Mucosa of descending colon (tissue), 3 donors: ENCODE measurements at regions not wholly inside any gene's neighbourhood (a gene's known extent, or its start where the extent isn't known, plus 50 kb on each side); places are given as distances from the start of the nearest gene placed in this dataset.

Experiments
- ATAC-seq: fragments of 200-7000 bp; cut with Tn5 transposase; one replicate; pipeline ENCODE4 v1.9.1; 2020; ENCODE audit warnings: mild to moderate bottlenecking, moderate library complexity
- DNase-seq, 3 donors: peaks; one replicate each; pipeline ENCODE4 v3.0.0-alpha.2; 2020
- H3K36me3 ChIP-seq: fragments of 200-600 bp; one replicate; pipeline ENCODE4 v1.8.0; 2021; ENCODE audit warnings: low read depth, mild to moderate bottlenecking
- H3K4me1 ChIP-seq: fragments of 200-600 bp; one replicate; pipeline ENCODE4 v1.8.0; 2021; ENCODE audit warnings: low read depth, mild to moderate bottlenecking
- H3K4me3 ChIP-seq: fragments of 200-600 bp; one replicate; pipeline ENCODE4 v1.8.0; 2021; ENCODE audit warnings: mild to moderate bottlenecking
- H3K9me3 ChIP-seq: fragments of 200-600 bp; one replicate; pipeline ENCODE4 v1.8.0; 2021; ENCODE audit warnings: mild to moderate bottlenecking
- intact Hi-C, 2 donors: fragments of 100-400 bp; cut with DNase I in 1 of 2; cut with micrococcal nuclease in 1 of 2; formaldehyde crosslinking; loops; one replicate each; pipeline versions ENCODE4 v1.11.0 to v1.11.1; 2022; cut with DNase I, micrococcal nuclease
- TF ChIP-seq, protein P1 (sequence below): fragments of 200-600 bp; IDR thresholded peaks from one replicate; pipeline ENCODE4 v1.8.0; 2022; ENCODE audit warnings: antibody characterized with exemption, mild to moderate bottlenecking
- donor health status: DM: no; HTN: no; CAD: no; lungs with moderate emphysema.
- donor health status: DM: no; HTN: no; CAD: no.
- donor health status: DM: no; HTN: yes; CAD: no.

GRCh38 chr12:61916831-61917230, 343.4 kb upstream of the USP15 start:
- H3K4me3 ChIP-seq = no peak overlapping the region

DNA sequence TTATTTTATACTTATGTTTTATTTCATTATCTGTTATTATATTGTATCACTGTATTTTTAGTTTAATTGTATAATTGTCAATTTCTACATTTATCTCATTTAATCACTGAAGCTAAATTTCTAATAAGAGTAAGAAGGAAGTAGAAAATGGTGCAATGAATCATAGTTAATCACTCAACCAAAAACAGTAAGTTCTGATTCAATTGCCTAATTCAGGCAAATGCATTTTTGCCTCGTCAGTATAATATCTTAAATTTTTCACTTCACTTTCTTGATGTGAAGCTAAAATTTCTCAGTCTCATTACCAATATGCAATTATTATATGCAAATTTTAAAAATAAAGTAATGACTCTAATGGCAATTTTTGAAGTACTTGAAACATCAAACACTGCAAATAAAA, 340.5 kb upstream of the USP15 start:
- DNase-seq (no peak), ATAC-seq (no peak)
- no peaks in the 10 kb centered on the region for H3K4me1 ChIP-seq
- H3K9me3 ChIP-seq = peaks cover 38% of the 10 kb centered on the region
- H3K36me3 ChIP-seq = no peaks in the 10 kb centered on the region
- TF ChIP-seq, protein P1, sequence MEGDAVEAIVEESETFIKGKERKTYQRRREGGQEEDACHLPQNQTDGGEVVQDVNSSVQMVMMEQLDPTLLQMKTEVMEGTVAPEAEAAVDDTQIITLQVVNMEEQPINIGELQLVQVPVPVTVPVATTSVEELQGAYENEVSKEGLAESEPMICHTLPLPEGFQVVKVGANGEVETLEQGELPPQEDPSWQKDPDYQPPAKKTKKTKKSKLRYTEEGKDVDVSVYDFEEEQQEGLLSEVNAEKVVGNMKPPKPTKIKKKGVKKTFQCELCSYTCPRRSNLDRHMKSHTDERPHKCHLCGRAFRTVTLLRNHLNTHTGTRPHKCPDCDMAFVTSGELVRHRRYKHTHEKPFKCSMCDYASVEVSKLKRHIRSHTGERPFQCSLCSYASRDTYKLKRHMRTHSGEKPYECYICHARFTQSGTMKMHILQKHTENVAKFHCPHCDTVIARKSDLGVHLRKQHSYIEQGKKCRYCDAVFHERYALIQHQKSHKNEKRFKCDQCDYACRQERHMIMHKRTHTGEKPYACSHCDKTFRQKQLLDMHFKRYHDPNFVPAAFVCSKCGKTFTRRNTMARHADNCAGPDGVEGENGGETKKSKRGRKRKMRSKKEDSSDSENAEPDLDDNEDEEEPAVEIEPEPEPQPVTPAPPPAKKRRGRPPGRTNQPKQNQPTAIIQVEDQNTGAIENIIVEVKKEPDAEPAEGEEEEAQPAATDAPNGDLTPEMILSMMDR = no peak
- intact Hi-C loops = no loop called here
- H3K4me3 ChIP-seq = no peak overlapping the region

More at GRCh38 chr12:61916831-61917230, 343.4 kb upstream of the USP15 start:
- no peaks in the 10 kb centered on the region for H3K36me3 ChIP-seq
- peaks cover 35% of the 10 kb centered on the region for H3K9me3 ChIP-seq
- no peak for ATAC-seq
- H3K4me1 ChIP-seq = no peaks in the 10 kb centered on the region
- DNase-seq = no peak
- intact Hi-C loops = no loop called here
- TF ChIP-seq, protein P1 = no peak

DNA sequence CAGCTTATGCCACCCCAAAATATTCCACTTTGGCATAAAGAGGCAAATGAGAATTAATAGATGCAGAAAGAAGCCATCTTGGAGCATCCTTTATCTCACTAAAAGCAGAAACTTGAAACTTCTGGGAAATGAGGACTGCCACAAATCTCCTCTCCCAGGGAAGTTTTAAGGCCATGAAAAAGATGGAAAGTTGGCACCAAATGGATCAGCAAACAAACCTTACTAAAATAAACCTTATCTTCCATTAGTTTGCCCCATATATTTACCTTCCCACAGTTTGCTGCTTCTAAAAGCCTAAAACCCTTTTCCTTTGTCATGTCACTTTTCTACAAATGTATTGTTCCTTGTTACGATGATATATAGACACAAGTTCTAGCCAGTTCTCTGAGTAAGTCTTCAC, 340.0 kb upstream of the USP15 start:
- DNase-seq (no peak), ATAC-seq (no peak)
- no peaks in the 10 kb centered on the region for H3K36me3 ChIP-seq
- H3K4me1 ChIP-seq = no peaks in the 10 kb centered on the region
- H3K4me3 ChIP-seq = no peak overlapping the region
- intact Hi-C loops = no loop called here
- TF ChIP-seq, protein P1 = no peak
- peaks cover 40% of the 10 kb centered on the region for H3K9me3 ChIP-seq

GRCh38 chr12:61923152-61923551, 337.1 kb upstream of the USP15 start:
- Histone ChIP-seq H3K4me3 (no peak overlapping the region), H3K9me3 (peaks cover 50% of the 10 kb centered on the region), H3K36me3 (no peaks in the 10 kb centered on the region), H3K4me1 (no peaks in the 10 kb centered on the region)
- DNase-seq = no peak
- intact Hi-C loops = no loop called here
- ATAC-seq = no peak
- TF ChIP-seq, protein P1 = no peak

DNA sequence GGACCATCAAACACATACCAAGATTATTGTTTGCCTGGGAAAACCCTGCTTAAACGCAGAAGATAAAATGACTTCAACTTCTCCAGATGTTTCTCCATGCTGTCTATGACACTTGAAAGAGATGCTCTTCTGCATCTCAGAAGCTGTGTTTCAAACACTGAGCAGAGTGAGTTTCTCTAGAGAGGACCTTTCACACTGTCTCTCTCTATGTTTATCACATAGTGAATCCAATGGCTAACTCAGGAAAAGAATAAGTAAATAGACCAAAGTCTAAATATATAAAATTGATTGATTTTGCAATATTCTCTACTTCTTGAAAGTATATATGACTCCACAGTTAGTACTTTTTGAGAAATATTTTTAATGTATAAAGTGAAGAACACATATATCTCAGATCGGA, 325.6 kb upstream of the USP15 start:
- H3K9me3 ChIP-seq = peaks cover 8% of the 10 kb centered on the region
- H3K4me3 ChIP-seq = no peak overlapping the region
- TF ChIP-seq, protein P1 = no peak
- intact Hi-C loops = no loop called here
- DNase-seq (no peak), ATAC-seq (no peak)
- no peaks in the 10 kb centered on the region for H3K36me3 ChIP-seq
- no peaks in the 10 kb centered on the region for H3K4me1 ChIP-seq

DNA sequence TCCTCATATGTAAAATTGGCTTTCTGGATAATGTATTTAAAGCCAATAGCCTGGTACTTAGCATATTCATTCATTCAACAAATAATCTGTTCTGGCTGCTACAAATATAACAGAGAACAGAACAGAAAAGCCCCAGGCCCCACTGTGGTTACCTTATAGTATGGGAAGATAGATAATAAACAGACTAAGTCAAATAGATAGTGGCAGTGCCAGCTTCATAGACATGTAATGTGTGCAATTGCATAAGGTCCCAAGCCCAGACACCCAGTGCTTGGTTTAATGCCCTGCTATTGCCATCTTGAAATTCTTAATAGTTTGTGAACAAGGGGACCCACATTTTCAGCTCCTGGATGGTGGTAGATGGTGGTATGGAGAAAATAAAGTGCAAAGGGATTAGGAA, 320.2 kb upstream of the USP15 start:
- no peak for DNase-seq
- no peak overlapping the region for H3K4me3 ChIP-seq
- no peaks in the 10 kb centered on the region for H3K36me3 ChIP-seq
- intact Hi-C loops = no loop called here
- TF ChIP-seq, protein P1 = no peak
- ATAC-seq = no peak
- no peaks in the 10 kb centered on the region for H3K4me1 ChIP-seq
- H3K9me3 ChIP-seq = peaks cover 12% of the 10 kb centered on the region
